T47D (cell line): ENCODE measurements at regions not wholly inside any gene's neighbourhood (a gene's known extent, or its start where the extent isn't known, plus 50 kb on each side); places are given as distances from the start of the nearest gene placed in this dataset.
"Not testable (repeated sequence)": the region's sequence is repeated elsewhere in the genome, so short reads cannot be mapped to it uniquely, and the experiment has no call there.

Experiments
- DNase-seq, 2 experiments: peaks; one replicate each; pipeline versions ENCODE4 v3.0.0 to v3.0.0-alpha.2; 2011 to 2012; ENCODE audit warnings: low read depth in 1 of 2, low spot score in 1 of 2
- JUND ChIP-seq: IDR thresholded peaks from 2 replicates; pipeline ENCODE4 v1.6.1; 2012; ENCODE audit warnings: low read depth
- in situ Hi-C: cut with HindIII; loops from 2 replicates; pipeline ENCODE4 v1.10.0; 2016; ENCODE audit warnings: low sequenced_read_pairs, low pct_unique_long_range_greater_than_20kb

GRCh38 chr5:143976055-143976454 lies 164.1 kb downstream of the HMHB1 start:
- in situ Hi-C loops, result no loop called here
- no peak for TF ChIP-seq JUND
- DNase-seq, result no peak

GRCh38 chr5:143977891-143978461 lies 166.0 kb downstream of the HMHB1 start:
- TF ChIP-seq JUND, result peak; percentile 24; the same call in 1 of the 2 replicates
- DNase-seq, result peak in 1 of 2 experiments; percentile 72
- in situ Hi-C loops, result no loop called here

GRCh38 chr5:143979044-143979690 lies 167.2 kb downstream of the HMHB1 start:
- no peak for DNase-seq
- in situ Hi-C loops, result no loop called here
- TF ChIP-seq JUND, result no peak

- in situ Hi-C loops, result no loop called here
- no peak for DNase-seq
- no peak for TF ChIP-seq JUND
These were observed 168.5 kb downstream of the HMHB1 start for GRCh38 chr5:143980506-143980905.

- in situ Hi-C loops, DNase-seq: not testable (repeated sequence)
These were observed 171.0 kb downstream of the HMHB1 start for GRCh38 chr5:143982957-143983356.

- in situ Hi-C loops, result no loop called here
- DNase-seq, result no peak
- no peak for TF ChIP-seq JUND
These were observed 174.0 kb downstream of the HMHB1 start for GRCh38 chr5:143985832-143986515.

GRCh38 chr5:143986516-143987212 lies 174.7 kb downstream of the HMHB1 start:
- in situ Hi-C loops, result no loop called here

GRCh38 chr5:143987264-143987663 lies 175.3 kb downstream of the HMHB1 start:
- no peak for TF ChIP-seq JUND
- in situ Hi-C loops, result no loop called here
- DNase-seq, result no peak

More at GRCh38 chr5:143986516-143987212, 174.7 kb downstream of the HMHB1 start:
- DNase-seq, result no peak
- no peak for TF ChIP-seq JUND

- in situ Hi-C loops, result no loop called here
- no peak for TF ChIP-seq JUND
- DNase-seq, result no peak
These were observed 176.0 kb downstream of the HMHB1 start for GRCh38 chr5:143987751-143988560.

- no peak for TF ChIP-seq JUND
- in situ Hi-C loops, result no loop called here
- DNase-seq, result no peak
These were observed 178.0 kb downstream of the YIPF5 start for GRCh38 chr5:143992496-143992895.

GRCh38 chr5:144002876-144003275 lies 167.6 kb downstream of the YIPF5 start:
- in situ Hi-C loops, result no loop called here
- TF ChIP-seq JUND, result no peak
- DNase-seq, result no peak

- no peak for DNase-seq
- in situ Hi-C loops, result no loop called here
- no peak for TF ChIP-seq JUND
These were observed 166.8 kb downstream of the YIPF5 start for GRCh38 chr5:144003636-144004035.

- in situ Hi-C loops, result no loop called here
- no peak for TF ChIP-seq JUND
These were observed 166.3 kb downstream of the YIPF5 start for GRCh38 chr5:144004146-144004545.

More at GRCh38 chr5:144004146-144004545, 166.3 kb downstream of the YIPF5 start:
- no peak for DNase-seq
